ENCODE measurements at regions not wholly inside any gene's neighbourhood (a gene's known extent, or its start where the extent isn't known, plus 50 kb on each side); places are given as distances from the start of the nearest gene placed in this dataset.

GRCh38 chr2:221205103-221205673, 366.9 kb downstream of the EPHA4 start:
- ChIA-PET CTCF (no interaction called here), POLR2A (no interaction called here)
- DNase-seq (ENCODE audit: extremely low spot score) = no peak
- TF ChIP-seq FOXK2 (IDR thresholded peaks at IDR 0.05) (no peak), CTBP1 (IDR thresholded peaks at IDR 0.05; ENCODE audit: borderline replicate concordance) (peak; percentile 46; the same call in 1 of the 2 replicates), ELF4 (IDR thresholded peaks at IDR 0.05) (no peak), SP1 (IDR thresholded peaks at IDR 0.05) (no peak), FOXA1 (IDR thresholded peaks at IDR 0.05) (peak; percentile 73; the same call in 1 of the 2 replicates)
- TF ChIP-seq, protein P1, sequence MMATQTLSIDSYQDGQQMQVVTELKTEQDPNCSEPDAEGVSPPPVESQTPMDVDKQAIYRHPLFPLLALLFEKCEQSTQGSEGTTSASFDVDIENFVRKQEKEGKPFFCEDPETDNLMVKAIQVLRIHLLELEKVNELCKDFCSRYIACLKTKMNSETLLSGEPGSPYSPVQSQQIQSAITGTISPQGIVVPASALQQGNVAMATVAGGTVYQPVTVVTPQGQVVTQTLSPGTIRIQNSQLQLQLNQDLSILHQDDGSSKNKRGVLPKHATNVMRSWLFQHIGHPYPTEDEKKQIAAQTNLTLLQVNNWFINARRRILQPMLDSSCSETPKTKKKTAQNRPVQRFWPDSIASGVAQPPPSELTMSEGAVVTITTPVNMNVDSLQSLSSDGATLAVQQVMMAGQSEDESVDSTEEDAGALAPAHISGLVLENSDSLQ (IDR thresholded peaks at IDR 0.05) = peak; percentile 39

GRCh38 chr2:221210686-221211085, 361.4 kb downstream of the EPHA4 start:
- ChIA-PET CTCF (interaction anchor here (0.7 kb wide), 1 partner anchor 1267 kb away, joined by 4 read pairs; no protein-coding TSS in a partner anchor), POLR2A (no interaction called here)
- DNase-seq (ENCODE audit: extremely low spot score) = no peak

GRCh38 chr2:221211653-221212052, 360.5 kb downstream of the EPHA4 start:
- no peak for TF ChIP-seq ZNF384 (IDR thresholded peaks at IDR 0.05)
- no peak for DNase-seq (ENCODE audit: extremely low spot score)
- CTCF ChIA-PET = no interaction called here
- POLR2A ChIA-PET = no interaction called here

More at GRCh38 chr2:221210686-221211085, 361.4 kb downstream of the EPHA4 start:
- TF ChIP-seq NFRKB (IDR thresholded peaks at IDR 0.05) (no peak), TARDBP (IDR thresholded peaks at IDR 0.05) (no peak), HDGF (IDR thresholded peaks at IDR 0.05; ENCODE audit: borderline replicate concordance) (no peak), ELF4 (IDR thresholded peaks at IDR 0.05) (no peak), FOXK2 (IDR thresholded peaks at IDR 0.05) (no peak), L3MBTL2 (conservative IDR thresholded peaks at IDR 0.05) (no peak), SP1 (IDR thresholded peaks at IDR 0.05) (no peak), BHLHE40 (IDR thresholded peaks at IDR 0.05; ENCODE audit: borderline replicate concordance) (no peak), FOXM1 (IDR thresholded peaks at IDR 0.05; ENCODE audit: borderline replicate concordance) (no peak), SUZ12 (IDR thresholded peaks at IDR 0.05) (no peak)
- TF ChIP-seq, protein P1 (IDR thresholded peaks at IDR 0.05) = no peak

DNA sequence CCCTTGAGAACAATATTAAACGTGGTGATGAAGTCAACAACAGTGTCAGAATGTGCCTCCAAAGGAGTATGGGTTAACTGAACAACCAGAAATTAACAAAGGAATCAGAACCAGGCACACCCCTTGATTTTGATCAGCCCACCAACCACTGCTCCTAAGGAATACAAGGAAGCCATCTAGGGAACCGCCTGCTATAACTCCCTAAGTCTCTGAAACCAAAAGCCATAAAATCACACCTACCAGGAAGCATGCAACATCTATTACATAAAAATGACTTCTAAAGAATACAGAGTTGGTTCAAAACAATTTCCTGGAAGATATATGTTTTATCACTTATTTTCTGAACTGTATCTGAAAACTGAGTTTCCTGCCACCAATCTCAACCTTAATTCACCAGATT, 360.0 kb downstream of the EPHA4 start:
- ChIA-PET CTCF (no interaction called here), POLR2A (no interaction called here)
- no peak for DNase-seq (ENCODE audit: extremely low spot score)
- TF ChIP-seq FOXA1 (IDR thresholded peaks at IDR 0.05) (no peak), ZNF384 (IDR thresholded peaks at IDR 0.05) (no peak), L3MBTL2 (conservative IDR thresholded peaks at IDR 0.05) (no peak), SUZ12 (IDR thresholded peaks at IDR 0.05) (no peak), FOXK2 (IDR thresholded peaks at IDR 0.05) (no peak), ELF4 (IDR thresholded peaks at IDR 0.05) (no peak), ARNT (IDR thresholded peaks at IDR 0.05) (no peak), BHLHE40 (IDR thresholded peaks at IDR 0.05; ENCODE audit: borderline replicate concordance) (no peak), NFRKB (IDR thresholded peaks at IDR 0.05) (no peak), FOXM1 (IDR thresholded peaks at IDR 0.05; ENCODE audit: borderline replicate concordance) (no peak)
- TF ChIP-seq, protein P1 (IDR thresholded peaks at IDR 0.05) = no peak

- CTCF ChIA-PET = no interaction called here
- POLR2A ChIA-PET = no interaction called here
- no peak for DNase-seq (ENCODE audit: extremely low spot score)
- TF ChIP-seq LEF1 (IDR thresholded peaks at IDR 0.05; ENCODE audit: borderline replicate concordance) (no peak), ELF4 (IDR thresholded peaks at IDR 0.05) (no peak), CTBP1 (IDR thresholded peaks at IDR 0.05; ENCODE audit: borderline replicate concordance) (no peak), TARDBP (IDR thresholded peaks at IDR 0.05) (no peak), SUZ12 (IDR thresholded peaks at IDR 0.05) (no peak), FOXK2 (IDR thresholded peaks at IDR 0.05) (no peak), BHLHE40 (IDR thresholded peaks at IDR 0.05; ENCODE audit: borderline replicate concordance) (no peak), FOXA1 (IDR thresholded peaks at IDR 0.05) (no peak), FOXM1 (IDR thresholded peaks at IDR 0.05; ENCODE audit: borderline replicate concordance) (no peak), L3MBTL2 (conservative IDR thresholded peaks at IDR 0.05) (no peak), ARNT (IDR thresholded peaks at IDR 0.05) (no peak), NFRKB (IDR thresholded peaks at IDR 0.05) (no peak), SP1 (IDR thresholded peaks at IDR 0.05) (no peak), ZNF384 (IDR thresholded peaks at IDR 0.05) (no peak), HDGF (IDR thresholded peaks at IDR 0.05; ENCODE audit: borderline replicate concordance) (no peak)
- TF ChIP-seq, protein P1 (IDR thresholded peaks at IDR 0.05) = no peak
These were observed 356.6 kb downstream of the EPHA4 start for GRCh38 chr2:221215487-221215886.

DNA sequence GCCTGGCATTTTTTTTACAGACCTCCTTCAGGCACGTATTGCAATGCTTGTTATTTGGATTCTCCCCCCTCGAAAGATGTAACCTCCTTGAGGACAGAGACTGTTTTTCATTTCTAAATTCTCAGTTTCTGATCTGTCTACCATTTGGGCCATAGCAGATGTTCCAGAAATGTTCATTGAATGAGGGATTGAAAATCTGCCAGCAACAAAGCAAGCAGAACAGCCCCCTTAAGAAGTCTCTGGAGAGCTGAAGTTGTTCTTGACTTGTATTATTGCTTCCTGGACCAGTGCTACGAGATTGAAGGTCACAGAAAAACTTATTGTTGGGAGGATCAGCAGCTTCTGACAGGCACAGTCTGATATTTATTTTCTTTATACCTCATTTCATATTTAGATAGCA, 355.5 kb downstream of the EPHA4 start:
- POLR2A ChIA-PET = no interaction called here
- no peak for DNase-seq (ENCODE audit: extremely low spot score)
- CTCF ChIA-PET = no interaction called here
- TF ChIP-seq SP1 (IDR thresholded peaks at IDR 0.05) (no peak), NFRKB (IDR thresholded peaks at IDR 0.05) (no peak), ARNT (IDR thresholded peaks at IDR 0.05) (no peak), CTBP1 (IDR thresholded peaks at IDR 0.05; ENCODE audit: borderline replicate concordance) (no peak), FOXA1 (IDR thresholded peaks at IDR 0.05) (no peak), FOXK2 (IDR thresholded peaks at IDR 0.05) (no peak), TARDBP (IDR thresholded peaks at IDR 0.05) (no peak), BHLHE40 (IDR thresholded peaks at IDR 0.05; ENCODE audit: borderline replicate concordance) (no peak), HDGF (IDR thresholded peaks at IDR 0.05; ENCODE audit: borderline replicate concordance) (no peak), SUZ12 (IDR thresholded peaks at IDR 0.05) (no peak), ELF4 (IDR thresholded peaks at IDR 0.05) (no peak), LEF1 (IDR thresholded peaks at IDR 0.05; ENCODE audit: borderline replicate concordance) (no peak)

Measured in HEK293T (cell line).